HepG2 (cell line): ENCODE measurements at regions not wholly inside any gene's neighbourhood (a gene's known extent, or its start where the extent isn't known, plus 50 kb on each side); places are given as distances from the start of the nearest gene placed in this dataset.

Source experiments
- ATAC-seq: fragments of 200-7000 bp; cut with Tn5 transposase; 3 replicates; pipeline ENCODE4 v1.9.1; 2020; ENCODE audit warnings: mild to moderate bottlenecking, moderate library complexity
- BruUV-seq: library from RNA; stranded (reverse); fragments of 400-500 nt; replicated peaks from 2 replicates; lab custom pipeline; 2021; lab: Mats Ljungman, UMichigan
- CTCF ChIA-PET: fragments of 300-600 bp; formaldehyde crosslinking; extraction: SDS; loops from one replicate; lab custom pipeline; 2021; ENCODE audit warnings: low total read pairs, inconsistent platforms, low intra/inter-chr PET ratio; lab: Yijun Ruan, JAX
- POLR2A ChIA-PET: fragments of 350-600 bp; sonication (Branson Sonifier 250); formaldehyde crosslinking; loops from one replicate; lab custom pipeline; 2020; ENCODE audit warnings: antibody characterized with exemption, inconsistent platforms; lab: Yijun Ruan, JAX
- DNase-seq: peaks from one replicate; pipeline ENCODE4 v3.0.0-alpha.2; 2015; ENCODE audit warnings: low spot score
- FAIRE-seq: peaks from 3 replicates; lab custom pipeline; 2011; peaks lifted over from hg19 to GRCh38; lab: Jason Lieb, UNC
- H2AFZ ChIP-seq: one replicate; pipeline ENCODE4 v1.6.1; 2011; ENCODE audit warnings: low read length, inconsistent platforms
- H3K27ac ChIP-seq: fragments of 300-600 bp; 3 replicates; pipeline ENCODE4 v1.8.0; 2011; ENCODE audit warnings: mixed run types, mild to moderate bottlenecking, mixed read lengths, low read length, inconsistent platforms; ENCODE audit not compliant: insufficient read depth; ENCODE audit errors: extremely low read length
- H3K27me3 ChIP-seq, 2 experiments: fragments of 200-600 bp in 1 of 2; 2 replicates in 1 of 2; 3 replicates in 1 of 2; pipeline versions ENCODE4 v1.6.0 to v1.8.0; 2011; ENCODE audit warnings: low read length in 2 of 2, mild to moderate bottlenecking in 2 of 2, moderate library complexity in 2 of 2, inconsistent platforms in 1 of 2; ENCODE audit not compliant: insufficient read depth in 2 of 2, control insufficient read depth in 1 of 2
- H3K36me3 ChIP-seq, 2 experiments: fragments of 200-600 bp in 1 of 2; replicated peaks in 1 of 2; 2 replicates in 1 of 2; 3 replicates in 1 of 2; pipeline versions ENCODE4 v1.5.1 to v1.8.0; 2011; ENCODE audit warnings: low read length in 2 of 2, inconsistent platforms in 1 of 2; ENCODE audit not compliant: insufficient read depth in 2 of 2, control insufficient read depth in 1 of 2
- H3K4me1 ChIP-seq: 2 replicates; pipeline ENCODE4 v1.5.1; 2012; ENCODE audit warnings: low read length, inconsistent platforms; ENCODE audit not compliant: insufficient read depth
- H3K4me2 ChIP-seq: 2 replicates; pipeline ENCODE4 v1.6.0; 2011; ENCODE audit warnings: low read depth, low read length, inconsistent platforms
- H3K4me3 ChIP-seq, 3 experiments: fragments of 200-600 bp in 1 of 3; sonication (generic), shearing (Covaris generic) in 1 of 3; replicated peaks in 1 of 3; 2 replicates each; pipeline ENCODE4 v1.5.1; 2011 to 2016; ENCODE audit warnings: low read length in 3 of 3, inconsistent platforms in 2 of 3, low read depth in 2 of 3, mild to moderate bottlenecking in 2 of 3, control low read depth in 1 of 3, mixed read lengths in 1 of 3; ENCODE audit not compliant: insufficient read depth in 1 of 3
- H3K79me2 ChIP-seq: one replicate; pipeline ENCODE4 v1.6.1; 2011; ENCODE audit warnings: low read length, inconsistent platforms; ENCODE audit not compliant: insufficient read depth
- H3K9ac ChIP-seq: 2 replicates; pipeline ENCODE4 v1.6.0; 2011; ENCODE audit warnings: mild to moderate bottlenecking, low read depth, low read length, inconsistent platforms; ENCODE audit not compliant: insufficient read depth
- H3K9me3 ChIP-seq: 2 replicates; pipeline ENCODE4 v1.5.1; 2012; ENCODE audit warnings: mild to moderate bottlenecking, low read length
- H4K20me1 ChIP-seq: 2 replicates; pipeline ENCODE4 v1.6.0; 2011; ENCODE audit warnings: inconsistent platforms, mild to moderate bottlenecking, low read length, moderate library complexity; ENCODE audit not compliant: insufficient read depth
- ETV6 ChIP-seq: sonication (generic); formaldehyde crosslinking; conservative IDR thresholded peaks from 2 replicates; pipeline ENCODE4 v1.4.0; 2020; ENCODE audit warnings: missing genetic modification reagents
- GTF2F1 ChIP-seq: fragments of 150-350 bp; IDR thresholded peaks from 2 replicates; pipeline ENCODE4 v1.6.1; 2014; ENCODE audit warnings: low read length
- IKZF1 ChIP-seq: fragments of 450-650 bp; IDR thresholded peaks from 2 replicates; pipeline ENCODE4 v1.7.1; 2016
- PCBP1 ChIP-seq: fragments of 200-400 bp; formaldehyde crosslinking; IDR thresholded peaks from 2 replicates; pipeline ENCODE4 v1.6.1; 2017; ENCODE audit warnings: mild to moderate bottlenecking, low read depth, low read length, borderline replicate concordance
- RCOR2 ChIP-seq: IDR thresholded peaks from 2 replicates; pipeline ENCODE4 v1.6.1; 2016; ENCODE audit warnings: missing biosample characterization, missing genetic modification reagents
- RXRA ChIP-seq: sonication (generic); formaldehyde crosslinking; IDR thresholded peaks from 2 replicates; pipeline ENCODE4 v1.5.1; 2020; ENCODE audit warnings: missing genetic modification reagents
- RXRB ChIP-seq: IDR thresholded peaks from 2 replicates; pipeline ENCODE4 v1.6.1; 2016; ENCODE audit warnings: borderline replicate concordance, missing genetic modification reagents, missing compliant biosample characterization
- SP4 ChIP-seq: sonication (generic); formaldehyde crosslinking; IDR thresholded peaks from 2 replicates; pipeline ENCODE4 v1.8.1; 2023; ENCODE audit warnings: mild to moderate bottlenecking, missing genetic modification reagents
- TOE1 ChIP-seq: sonication (generic); formaldehyde crosslinking; IDR thresholded peaks from 2 replicates; pipeline ENCODE4 v1.4.0; 2020; ENCODE audit warnings: mild to moderate bottlenecking, missing genetic modification reagents
- ZBTB42 ChIP-seq: sonication (generic); formaldehyde crosslinking; IDR thresholded peaks from 2 replicates; pipeline ENCODE4 v1.5.0; 2020; ENCODE audit warnings: mild to moderate bottlenecking, missing genetic modification reagents
- ZKSCAN5 ChIP-seq: sonication (generic); formaldehyde crosslinking; IDR thresholded peaks from 2 replicates; pipeline ENCODE4 v1.5.1; 2020; ENCODE audit warnings: mild to moderate bottlenecking, missing genetic modification reagents
- ZNF207 ChIP-seq: fragments of 450-650 bp; IDR thresholded peaks from 2 replicates; pipeline ENCODE4 v1.6.1; 2016; ENCODE audit warnings: antibody characterized with exemption, borderline replicate concordance
- ZNF24 ChIP-seq: fragments of 450-650 bp; IDR thresholded peaks from 2 replicates; pipeline ENCODE4 v1.6.1; 2017; ENCODE audit warnings: antibody characterized with exemption, mild to moderate bottlenecking
- ZNF562 ChIP-seq: sonication (generic); formaldehyde crosslinking; IDR thresholded peaks from 2 replicates; pipeline ENCODE4 v1.8.0; 2022; ENCODE audit warnings: missing genetic modification reagents, borderline replicate concordance
- ZNF570 ChIP-seq: sonication (generic); formaldehyde crosslinking; IDR thresholded peaks from 2 replicates; pipeline ENCODE4 v1.4.0; 2020; ENCODE audit warnings: mild to moderate bottlenecking, missing genetic modification reagents, borderline replicate concordance
- WGBS: methylation state at CpG from one replicate; pipeline ENCODE4 v1.1.6; 2017; ENCODE audit warnings: low lambda C conversion rate; 5-methylcytosine and 5-hydroxymethylcytosine counted together
- in situ Hi-C: cut with HindIII; loops from 2 replicates; pipeline ENCODE4 v1.10.0; 2017; ENCODE audit warnings: low pct_unique_long_range_greater_than_20kb; ENCODE audit not compliant: extremely low pct_ligation_motif_present
- intact Hi-C: fragments of 100-400 bp; cut with micrococcal nuclease; formaldehyde crosslinking; loops from one replicate; pipeline ENCODE4 v1.10.0; 2022; ENCODE audit not compliant: unreplicated experiment
- TF ChIP-seq, protein P1 (sequence below): sonication (generic); formaldehyde crosslinking; IDR thresholded peaks from 2 replicates; pipeline ENCODE4 v1.4.0; 2020; ENCODE audit warnings: missing genetic modification reagents
- TF ChIP-seq, protein P2 (sequence below): sonication (generic); formaldehyde crosslinking; IDR thresholded peaks from 2 replicates; pipeline ENCODE4 v1.8.1; 2023; ENCODE audit warnings: mild to moderate bottlenecking, moderate library complexity, missing genetic modification reagents

DNA sequence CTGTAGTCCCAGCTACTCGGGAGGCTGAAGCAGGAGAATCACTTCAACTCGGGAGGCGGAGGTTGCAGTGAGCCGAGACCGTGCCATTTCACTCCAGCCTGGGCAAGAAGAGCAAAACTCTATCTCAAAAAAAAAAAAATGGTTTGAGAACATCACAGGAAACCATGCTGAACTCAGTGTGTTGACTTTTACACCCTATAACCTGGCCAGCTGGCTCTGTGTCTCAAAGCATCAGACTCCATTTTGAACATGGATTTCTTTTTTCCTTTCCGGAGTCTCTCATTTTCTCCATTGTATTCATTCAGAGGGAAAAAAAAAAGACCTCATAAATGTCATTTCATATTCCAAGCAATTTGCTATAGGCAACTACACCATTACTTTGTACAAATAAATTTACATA, 63.2 kb upstream of the FOXN3 start (continued):
- TF ChIP-seq, protein P1, sequence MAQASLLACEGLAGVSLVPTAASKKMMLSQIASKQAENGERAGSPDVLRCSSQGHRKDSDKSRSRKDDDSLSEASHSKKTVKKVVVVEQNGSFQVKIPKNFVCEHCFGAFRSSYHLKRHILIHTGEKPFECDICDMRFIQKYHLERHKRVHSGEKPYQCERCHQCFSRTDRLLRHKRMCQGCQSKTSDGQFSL (CRISPR knock-in tag) = no peak

DNA sequence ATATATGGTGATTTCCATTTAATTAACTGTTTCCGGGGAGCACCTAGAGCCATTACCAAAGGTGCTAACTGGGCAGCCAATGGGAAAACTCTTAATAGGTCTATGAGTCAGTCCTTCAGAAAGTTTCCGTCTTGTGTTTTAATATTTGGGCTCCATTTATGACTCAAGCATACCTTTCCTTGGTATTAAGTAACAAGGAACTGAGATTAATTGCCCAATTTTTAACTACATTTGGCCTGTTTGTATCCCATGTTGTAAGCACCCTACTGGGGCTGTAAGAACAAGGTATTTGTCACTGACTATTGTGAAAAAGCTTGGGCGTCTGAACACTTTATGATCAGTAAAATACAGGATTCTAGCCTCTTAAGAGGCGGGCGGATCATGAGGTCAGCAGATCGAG, 62.8 kb upstream of the FOXN3 start:
- CTCF ChIA-PET = no interaction called here
- 96% methylated on average over 6 of the region's 6 CpGs for WGBS

More for the DNA sequence above, 62.8 kb upstream of the FOXN3 start:
- no peak for DNase-seq
- H3K4me1 ChIP-seq = peaks cover 30% of the 10 kb centered on the region
- H3K27ac ChIP-seq = no peak overlapping the region
- in situ Hi-C loops (no loop called here), intact Hi-C loops (no loop called here)
- POLR2A ChIA-PET = no interaction called here
- H2AFZ ChIP-seq = no peak overlapping the region
- no TSS peak for BruUV-seq
- no peak overlapping the region for H3K9ac ChIP-seq
- H3K27me3 ChIP-seq = no peaks in the 10 kb centered on the region
- H4K20me1 ChIP-seq = no peaks in the 10 kb centered on the region
- no peak for TF ChIP-seq TOE1 (CRISPR knock-in tag)
- TF ChIP-seq RXRA (CRISPR knock-in tag) = no peak
- TF ChIP-seq PCBP1 = no peak
- TF ChIP-seq ETV6 (CRISPR knock-in tag) = no peak
- no peak for TF ChIP-seq RCOR2 (CRISPR knock-in tag)
- TF ChIP-seq ZKSCAN5 (CRISPR knock-in tag) = no peak
- no peak for TF ChIP-seq ZBTB42 (CRISPR knock-in tag)
- TF ChIP-seq ZNF562 (CRISPR knock-in tag) = no peak
- no peak for TF ChIP-seq ZNF207
- no peak for TF ChIP-seq IKZF1
- TF ChIP-seq, protein P2, sequence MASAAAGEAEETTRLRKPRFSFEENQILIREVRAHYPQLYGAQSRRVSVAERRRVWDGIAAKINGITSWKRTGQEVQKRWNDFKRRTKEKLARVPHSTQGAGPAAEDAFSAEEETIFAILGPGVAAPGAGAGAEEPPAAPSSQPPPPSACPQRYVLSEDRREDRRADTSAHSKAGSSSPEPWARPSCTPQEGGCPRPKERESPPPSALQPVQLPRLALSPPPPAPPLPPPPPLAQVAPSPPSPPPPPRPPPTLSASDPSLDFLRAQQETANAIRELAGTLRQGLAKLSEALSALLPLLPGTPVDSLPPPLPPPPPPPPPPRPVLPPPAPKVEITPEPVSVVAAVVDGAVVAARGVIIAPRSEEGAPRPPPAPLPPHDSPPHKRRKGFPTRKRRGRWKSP (CRISPR knock-in tag) = no peak
- TF ChIP-seq RXRB = no peak
- no peak for TF ChIP-seq ZNF570 (CRISPR knock-in tag)
- TF ChIP-seq GTF2F1 = no peak
- TF ChIP-seq SP4 (CRISPR knock-in tag) = no peak
- TF ChIP-seq ZNF24 = no peak
- TF ChIP-seq, all 625 proteins: peak for 0
- H3K79me2 ChIP-seq = no peaks in the 10 kb centered on the region
- H3K36me3 ChIP-seq = no peaks in the 10 kb centered on the region; a peak in 1 of 5 replicates
- FAIRE-seq = no peak
- no peak overlapping the region for H3K4me2 ChIP-seq
- no peak for ATAC-seq
- H3K9me3 ChIP-seq = no peaks in the 10 kb centered on the region
- H3K4me3 ChIP-seq = no peak overlapping the region
